22Rv1 (cell line): ENCODE measurements at regions not wholly inside any gene's neighbourhood (a gene's known extent, or its start where the extent isn't known, plus 50 kb on each side); places are given as distances from the start of the nearest gene placed in this dataset.

Experiments used
- H3K27ac ChIP-seq: fragments of 450-650 bp; 2 replicates; pipeline ENCODE4 v1.5.1; 2017
- ZFX ChIP-seq: fragments of 450-650 bp; IDR thresholded peaks from 2 replicates; pipeline ENCODE4 v1.6.1; 2017; ENCODE audit warnings: antibody characterized with exemption, borderline replicate concordance
- TF ChIP-seq, protein P1 (sequence below): fragments of 450-650 bp; IDR thresholded peaks from 2 replicates; pipeline ENCODE4 v1.5.1; 2017; ENCODE audit warnings: mild to moderate bottlenecking

DNA sequence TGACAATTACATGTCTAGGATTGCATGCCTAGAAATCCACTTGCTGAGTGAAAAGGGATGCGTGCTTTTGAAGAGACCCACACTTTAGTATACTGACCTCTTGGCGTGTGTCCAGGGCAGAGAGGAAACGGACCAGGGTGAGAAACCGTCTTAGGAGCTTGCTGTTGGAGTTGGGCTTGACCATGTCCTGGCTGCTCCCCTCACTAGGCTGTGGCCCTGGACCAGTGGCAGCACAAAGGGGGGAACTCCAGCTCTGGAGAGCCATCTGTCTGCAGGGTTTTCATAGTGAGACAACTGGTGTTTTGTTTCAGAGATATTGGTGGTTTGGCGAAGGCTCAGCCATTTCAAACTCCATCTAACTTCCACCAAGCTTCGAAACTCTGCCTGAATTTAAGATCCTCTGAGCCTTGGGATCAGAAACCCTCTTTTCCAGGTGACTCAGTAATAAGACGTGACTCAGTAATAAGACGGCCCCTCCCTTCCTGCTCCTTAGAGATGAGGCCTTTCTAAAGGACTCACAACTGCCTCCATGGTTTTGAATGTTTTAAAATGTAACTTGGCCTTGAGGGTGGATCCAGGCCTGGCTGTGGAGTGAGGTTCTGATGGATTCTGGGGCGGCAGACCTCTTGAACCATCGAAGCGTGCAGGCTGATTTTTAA lies 165.8 kb downstream of the MELK start:
- H3K27ac ChIP-seq, result no peak overlapping the region
- TF ChIP-seq, protein P1, sequence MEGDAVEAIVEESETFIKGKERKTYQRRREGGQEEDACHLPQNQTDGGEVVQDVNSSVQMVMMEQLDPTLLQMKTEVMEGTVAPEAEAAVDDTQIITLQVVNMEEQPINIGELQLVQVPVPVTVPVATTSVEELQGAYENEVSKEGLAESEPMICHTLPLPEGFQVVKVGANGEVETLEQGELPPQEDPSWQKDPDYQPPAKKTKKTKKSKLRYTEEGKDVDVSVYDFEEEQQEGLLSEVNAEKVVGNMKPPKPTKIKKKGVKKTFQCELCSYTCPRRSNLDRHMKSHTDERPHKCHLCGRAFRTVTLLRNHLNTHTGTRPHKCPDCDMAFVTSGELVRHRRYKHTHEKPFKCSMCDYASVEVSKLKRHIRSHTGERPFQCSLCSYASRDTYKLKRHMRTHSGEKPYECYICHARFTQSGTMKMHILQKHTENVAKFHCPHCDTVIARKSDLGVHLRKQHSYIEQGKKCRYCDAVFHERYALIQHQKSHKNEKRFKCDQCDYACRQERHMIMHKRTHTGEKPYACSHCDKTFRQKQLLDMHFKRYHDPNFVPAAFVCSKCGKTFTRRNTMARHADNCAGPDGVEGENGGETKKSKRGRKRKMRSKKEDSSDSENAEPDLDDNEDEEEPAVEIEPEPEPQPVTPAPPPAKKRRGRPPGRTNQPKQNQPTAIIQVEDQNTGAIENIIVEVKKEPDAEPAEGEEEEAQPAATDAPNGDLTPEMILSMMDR, result no peak
- no peak for TF ChIP-seq ZFX

GRCh38 chr9:36739373-36740116 lies 166.8 kb downstream of the MELK start:
- no peak for TF ChIP-seq ZFX
- TF ChIP-seq, protein P1, result no peak
- H3K27ac ChIP-seq, result no peak overlapping the region

DNA sequence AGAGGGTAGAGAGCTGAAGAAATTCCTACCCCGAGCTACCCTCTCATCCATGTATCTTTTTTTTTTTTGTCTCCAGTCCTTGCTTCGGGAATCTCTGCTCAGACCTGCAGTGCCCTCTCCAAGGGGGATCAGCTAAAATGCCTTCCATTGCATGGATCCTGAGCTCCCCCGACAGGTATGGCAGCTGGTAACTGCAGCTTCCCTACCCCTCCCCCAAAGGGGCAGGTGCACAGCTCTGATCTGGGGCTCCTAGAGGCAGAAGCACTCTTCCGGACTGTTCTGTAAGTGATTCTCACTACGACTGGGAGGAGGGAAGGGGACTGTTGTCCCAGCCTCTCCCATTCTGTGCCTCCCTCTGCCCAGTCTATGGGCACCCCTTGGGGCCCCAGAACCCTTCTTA lies 169.6 kb downstream of the MELK start:
- no peak for TF ChIP-seq ZFX
- TF ChIP-seq, protein P1, result no peak
- H3K27ac ChIP-seq, result no peak overlapping the region

- TF ChIP-seq ZFX, result no peak
- TF ChIP-seq, protein P1, result no peak
- no peak overlapping the region for H3K27ac ChIP-seq
Observed at GRCh38 chr9:36744678-36745077, 172.0 kb downstream of the MELK start.

DNA sequence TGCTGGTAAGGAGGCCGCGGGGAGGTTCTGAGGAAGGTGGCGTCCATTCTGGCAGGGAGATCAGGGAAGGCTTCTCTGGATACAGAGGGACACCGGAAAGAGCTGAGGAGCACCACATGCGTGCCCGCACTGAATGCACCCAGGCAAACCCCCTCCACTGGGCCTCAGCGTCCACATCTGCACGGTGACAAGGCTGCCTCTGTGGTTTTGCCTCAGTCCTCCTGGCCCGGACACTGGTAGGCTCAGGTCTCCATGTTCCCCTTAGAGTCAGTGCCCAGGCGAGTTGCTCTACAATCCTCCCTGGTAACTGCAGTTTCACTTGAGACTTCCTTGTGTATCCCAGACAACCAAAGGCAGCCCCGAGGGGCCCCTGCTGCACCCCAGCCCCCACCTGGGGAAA lies 173.3 kb downstream of the MELK start:
- TF ChIP-seq, protein P1, result no peak
- no peak for TF ChIP-seq ZFX
- H3K27ac ChIP-seq, result no peak overlapping the region

DNA sequence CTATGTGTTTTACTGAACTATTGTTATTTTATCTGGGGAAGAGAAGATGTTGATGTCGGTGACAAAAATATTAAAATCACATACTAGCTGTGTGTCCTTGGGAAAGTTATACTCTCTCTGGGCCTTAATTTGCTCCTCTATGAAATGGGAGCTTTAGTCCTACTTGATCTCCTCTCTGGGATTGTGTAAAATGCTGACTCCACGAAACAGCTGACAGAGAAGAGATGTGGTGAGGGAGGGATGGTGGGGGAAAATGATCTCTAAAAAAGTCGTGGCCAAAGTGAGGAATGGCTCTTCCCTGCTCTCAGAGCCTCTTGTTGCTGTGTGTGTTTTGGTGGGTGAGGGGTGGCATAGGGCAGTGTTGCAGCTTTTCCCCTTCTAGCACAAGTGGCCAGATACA lies 173.7 kb downstream of the MELK start:
- no peak for TF ChIP-seq ZFX
- TF ChIP-seq, protein P1, result no peak
- H3K27ac ChIP-seq, result no peak overlapping the region

GRCh38 chr9:36748322-36748899 lies 175.7 kb downstream of the MELK start:
- TF ChIP-seq, protein P1, result no peak
- H3K27ac ChIP-seq, result no peak overlapping the region
